GM10266 (cell line): ENCODE measurements at regions not wholly inside any gene's neighbourhood (a gene's known extent, or its start where the extent isn't known, plus 50 kb on each side); places are given as distances from the start of the nearest gene placed in this dataset.
A peak's percentile ranks its signal among the peaks of the same experiment; 100 is the strongest.

Source experiments
- DNase-seq: peaks from one replicate; pipeline ENCODE4 v3.0.0; 2012; ENCODE audit errors: extremely low spot score
- TF ChIP-seq, protein P1 (sequence below): IDR thresholded peaks from 2 replicates; pipeline ENCODE4 v1.5.1; 2012; ENCODE audit warnings: mild to moderate bottlenecking, low read depth; ENCODE audit not compliant: control insufficient read depth, insufficient read depth; ENCODE audit errors: missing control alignments

DNA sequence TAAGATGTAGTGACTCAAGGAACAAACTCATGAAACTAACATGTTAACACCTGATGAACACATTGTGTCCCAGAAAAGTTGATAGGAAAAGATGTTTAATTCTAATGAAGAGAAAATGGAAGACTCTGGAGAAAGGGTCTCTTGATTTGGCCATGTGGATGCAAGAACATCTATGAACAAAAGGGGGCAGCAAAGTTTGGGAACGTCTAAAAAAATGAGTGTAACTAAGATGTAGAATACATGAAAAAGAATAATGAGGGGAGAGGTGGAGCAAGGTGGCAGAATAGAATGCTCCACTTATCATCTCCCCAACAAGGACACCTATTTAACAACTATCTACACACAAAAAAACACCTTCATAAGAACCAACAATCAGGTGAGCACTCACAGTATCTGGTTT, 805.1 kb downstream of the TNS3 start:
- no peak for DNase-seq
- TF ChIP-seq, protein P1, sequence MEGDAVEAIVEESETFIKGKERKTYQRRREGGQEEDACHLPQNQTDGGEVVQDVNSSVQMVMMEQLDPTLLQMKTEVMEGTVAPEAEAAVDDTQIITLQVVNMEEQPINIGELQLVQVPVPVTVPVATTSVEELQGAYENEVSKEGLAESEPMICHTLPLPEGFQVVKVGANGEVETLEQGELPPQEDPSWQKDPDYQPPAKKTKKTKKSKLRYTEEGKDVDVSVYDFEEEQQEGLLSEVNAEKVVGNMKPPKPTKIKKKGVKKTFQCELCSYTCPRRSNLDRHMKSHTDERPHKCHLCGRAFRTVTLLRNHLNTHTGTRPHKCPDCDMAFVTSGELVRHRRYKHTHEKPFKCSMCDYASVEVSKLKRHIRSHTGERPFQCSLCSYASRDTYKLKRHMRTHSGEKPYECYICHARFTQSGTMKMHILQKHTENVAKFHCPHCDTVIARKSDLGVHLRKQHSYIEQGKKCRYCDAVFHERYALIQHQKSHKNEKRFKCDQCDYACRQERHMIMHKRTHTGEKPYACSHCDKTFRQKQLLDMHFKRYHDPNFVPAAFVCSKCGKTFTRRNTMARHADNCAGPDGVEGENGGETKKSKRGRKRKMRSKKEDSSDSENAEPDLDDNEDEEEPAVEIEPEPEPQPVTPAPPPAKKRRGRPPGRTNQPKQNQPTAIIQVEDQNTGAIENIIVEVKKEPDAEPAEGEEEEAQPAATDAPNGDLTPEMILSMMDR: peak; percentile 33

DNA sequence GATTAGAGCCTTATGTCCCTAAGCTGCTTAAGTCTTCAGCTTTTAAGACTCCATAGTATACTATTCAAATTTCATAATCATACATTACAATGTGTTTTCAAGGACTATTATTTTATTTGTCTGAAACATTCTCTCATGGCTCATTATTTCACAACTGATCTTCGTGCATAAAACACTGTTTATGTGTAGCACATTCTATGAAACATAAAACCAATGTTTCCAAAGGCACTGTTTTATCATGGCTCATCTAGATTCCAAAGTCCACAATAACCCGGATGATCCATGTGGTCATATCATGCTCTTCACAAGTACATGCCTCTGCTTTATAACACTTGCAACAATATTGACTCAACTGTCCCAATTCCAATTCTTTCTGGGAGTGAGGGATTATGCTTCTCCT, 806.1 kb downstream of the TNS3 start:
- no peak for DNase-seq
- TF ChIP-seq, protein P1: no peak

DNA sequence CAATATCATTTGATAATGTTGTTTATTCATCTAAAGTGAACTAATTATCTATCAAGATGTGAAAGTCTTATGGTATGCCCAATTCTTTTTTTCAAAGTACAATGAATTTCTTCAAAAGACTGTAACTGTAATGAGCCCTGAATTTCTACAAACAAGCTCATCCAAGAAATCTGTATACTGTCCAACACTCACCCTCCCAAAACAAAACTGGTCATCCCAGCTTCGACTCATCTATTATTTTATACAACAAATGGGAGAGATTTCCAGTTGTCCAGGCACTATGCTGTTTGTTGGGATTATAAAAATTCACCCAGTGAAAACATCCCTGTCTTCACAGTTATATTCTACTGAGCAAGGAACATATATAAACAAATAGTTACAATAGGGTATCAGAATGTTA, 806.9 kb downstream of the TNS3 start:
- DNase-seq: no peak

DNA sequence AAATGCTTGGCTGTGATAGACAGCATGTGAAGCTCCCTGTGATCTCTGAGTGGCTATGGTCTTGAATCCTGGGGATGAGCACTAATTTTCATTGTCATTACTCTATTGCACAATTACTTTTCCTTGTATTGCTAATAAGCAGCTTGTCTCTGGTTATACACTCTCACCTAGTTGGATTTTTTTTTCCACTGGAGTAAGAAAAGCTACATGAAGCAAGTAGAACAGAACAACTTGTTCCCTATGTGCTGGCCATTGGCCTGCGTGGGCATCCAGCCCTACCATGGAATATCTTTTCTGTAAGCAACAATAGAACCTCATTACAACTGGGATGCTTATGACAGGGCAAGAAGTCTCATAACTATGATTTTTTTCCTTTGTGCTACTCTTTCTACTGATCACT, 807.4 kb downstream of the TNS3 start:
- DNase-seq: no peak
- TF ChIP-seq, protein P1: no peak

More for the DNA sequence above, 806.9 kb downstream of the TNS3 start:
- TF ChIP-seq, protein P1: no peak

DNA sequence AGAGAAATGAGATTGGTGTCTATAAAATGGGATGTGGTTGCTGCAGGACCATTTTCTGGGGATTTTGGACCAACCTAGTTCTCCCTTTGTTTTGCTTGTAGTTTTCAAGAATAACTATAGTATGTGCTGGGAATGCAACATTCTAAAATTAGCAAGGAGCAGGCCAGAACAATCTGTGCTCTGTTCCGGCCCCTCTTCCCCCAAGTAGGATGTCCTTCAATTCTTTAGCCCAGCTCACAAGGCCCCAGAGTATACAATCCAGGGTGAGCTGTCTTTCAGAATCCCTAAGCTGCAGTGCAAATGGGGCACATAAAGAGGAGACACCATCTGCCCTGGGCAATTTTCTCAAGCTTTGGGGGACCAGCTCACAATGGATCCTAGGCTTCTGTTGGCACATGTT, 809.1 kb downstream of the TNS3 start:
- DNase-seq: no peak
- TF ChIP-seq, protein P1: no peak

DNA sequence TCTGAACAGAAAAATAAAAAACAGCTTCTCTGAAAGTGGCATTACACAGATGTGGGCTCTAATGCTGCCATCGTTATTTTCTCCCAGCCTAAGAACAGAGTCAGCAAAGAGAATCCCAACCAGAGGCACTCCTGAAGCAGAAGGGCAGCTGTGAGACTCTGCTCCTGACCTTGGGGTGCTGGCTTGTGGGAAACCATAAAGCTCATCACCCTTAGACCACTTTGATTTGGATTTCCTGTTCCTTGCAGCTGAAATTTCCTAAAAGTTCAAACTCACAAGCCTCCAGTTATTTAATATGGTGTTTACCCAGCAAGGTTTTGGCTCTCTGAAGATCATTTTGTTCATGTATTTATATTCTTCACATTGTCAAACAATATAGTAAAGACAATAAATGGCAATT, 814.8 kb downstream of the TNS3 start:
- no peak for DNase-seq
- TF ChIP-seq, protein P1: no peak

DNA sequence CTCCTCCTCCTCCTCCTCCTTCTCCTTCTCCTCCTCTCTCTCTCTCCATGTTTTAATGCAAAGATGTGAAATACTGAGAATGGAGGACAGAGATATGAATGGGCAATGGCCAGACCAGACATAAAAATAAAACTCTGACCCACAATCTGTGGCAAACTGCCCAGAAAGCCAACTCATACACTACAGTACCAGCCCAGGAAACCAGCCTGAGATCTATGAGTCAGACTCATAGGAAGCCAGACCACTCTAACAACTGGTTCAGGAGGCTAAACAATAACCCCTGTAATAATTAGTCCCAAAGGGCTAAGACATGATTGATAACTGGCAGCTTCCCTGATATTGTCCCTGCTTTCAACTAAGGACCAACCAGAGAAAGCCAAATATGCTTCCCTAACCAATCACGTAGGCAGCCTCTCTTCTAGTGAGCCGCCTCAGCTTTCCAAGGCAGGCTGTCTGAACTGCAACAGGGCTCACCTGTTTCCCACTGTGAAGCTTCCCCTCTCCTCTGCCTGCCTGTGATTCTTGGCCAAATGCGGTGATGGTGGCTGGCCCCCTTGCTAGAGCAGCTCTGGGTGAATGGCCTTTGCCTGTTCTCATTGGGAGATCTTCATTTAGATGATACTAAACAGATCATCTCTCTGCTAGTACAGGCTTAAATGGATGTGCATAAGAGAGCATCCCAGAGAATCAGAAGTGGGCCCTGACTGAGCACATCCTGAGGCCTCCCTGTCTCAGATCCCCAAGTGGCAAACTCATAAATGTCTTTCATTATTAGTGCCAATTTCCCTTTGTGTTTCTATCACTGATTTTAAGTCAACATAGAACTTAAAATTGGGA, 817.6 kb downstream of the TNS3 start:
- no peak for DNase-seq
- TF ChIP-seq, protein P1: no peak
